Mucosa of rectum (tissue), 2 donors: ENCODE measurements at regions not wholly inside any gene's neighbourhood (a gene's known extent, or its start where the extent isn't known, plus 50 kb on each side); places are given as distances from the start of the nearest gene placed in this dataset.
"Not testable (repeated sequence)": the region's sequence is repeated elsewhere in the genome, so short reads cannot be mapped to it uniquely, and the experiment has no call there.

Source experiments
- H3K27ac ChIP-seq, 2 donors: one replicate each; pipeline ENCODE4 v1.7.0; 2013; ENCODE audit warnings: inconsistent platforms in 2 of 2, low read depth in 2 of 2, low read length in 2 of 2
- H3K27me3 ChIP-seq, 2 donors: one replicate each; pipeline ENCODE4 v1.7.0; 2013; ENCODE audit warnings: low read length in 2 of 2; ENCODE audit not compliant: control insufficient read depth in 2 of 2, insufficient read depth in 2 of 2
- H3K36me3 ChIP-seq, 2 donors: one replicate each; pipeline ENCODE4 v1.7.0; 2013; ENCODE audit warnings: low read length in 2 of 2; ENCODE audit not compliant: control insufficient read depth in 2 of 2, insufficient read depth in 2 of 2
- H3K4me1 ChIP-seq, 2 donors: one replicate each; pipeline ENCODE4 v1.7.0; 2013; ENCODE audit warnings: low read length in 2 of 2, mild to moderate bottlenecking in 1 of 2; ENCODE audit not compliant: control insufficient read depth in 2 of 2, insufficient read depth in 2 of 2
- H3K4me3 ChIP-seq, 2 donors: one replicate each; pipeline ENCODE4 v1.7.0; 2013; ENCODE audit warnings: low read length in 2 of 2
- H3K9ac ChIP-seq, 2 donors: one replicate each; pipeline ENCODE4 v1.7.0; 2013; ENCODE audit warnings: low read length in 2 of 2, low read depth in 1 of 2, mild to moderate bottlenecking in 1 of 2
- H3K9me3 ChIP-seq, 2 donors: one replicate each; pipeline ENCODE4 v1.7.0; 2013; ENCODE audit warnings: low read length in 2 of 2; ENCODE audit not compliant: control insufficient read depth in 2 of 2
- donor health status: healthy.
- donor health status: Normal muscosa, but diverticular disease.

GRCh38 chr14:53368066-53368465 lies 214.9 kb upstream of the DDHD1 start:
- H3K9me3 ChIP-seq, result no peaks in the 10 kb centered on the region
- no peaks in the 10 kb centered on the region for H3K27me3 ChIP-seq
- H3K27ac ChIP-seq, result peak overlapping the region in 1 of 2 donors; percentile 41
- no peak overlapping the region for H3K9ac ChIP-seq
- H3K4me1 ChIP-seq, result no peaks in the 10 kb centered on the region
- no peak overlapping the region for H3K4me3 ChIP-seq
- no peaks in the 10 kb centered on the region for H3K36me3 ChIP-seq

DNA sequence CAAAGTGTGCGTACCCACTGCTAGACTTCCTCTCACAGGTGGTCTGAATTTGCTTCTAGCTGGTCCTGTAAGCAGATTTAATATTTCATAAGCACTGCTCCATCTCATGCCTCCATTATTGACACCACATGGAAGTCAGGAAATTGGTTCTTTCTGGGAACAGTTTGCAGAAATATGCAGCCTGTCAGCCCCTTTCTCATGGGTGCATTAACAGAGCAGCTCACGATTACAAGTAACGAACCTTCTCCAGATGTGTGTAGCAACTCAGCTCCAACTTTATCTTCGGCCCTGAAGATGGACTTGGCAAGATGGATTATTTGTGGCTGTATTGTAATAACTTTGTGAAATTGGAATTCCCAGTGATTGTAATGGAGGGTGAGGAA lies 214.5 kb upstream of the DDHD1 start:
- Histone ChIP-seq H3K4me1 (no peaks in the 10 kb centered on the region), H3K27me3 (no peaks in the 10 kb centered on the region), H3K9me3 (no peaks in the 10 kb centered on the region), H3K4me3 (no peak overlapping the region), H3K9ac (no peak overlapping the region), H3K27ac (no peak overlapping the region), H3K36me3 (no peaks in the 10 kb centered on the region)

DNA sequence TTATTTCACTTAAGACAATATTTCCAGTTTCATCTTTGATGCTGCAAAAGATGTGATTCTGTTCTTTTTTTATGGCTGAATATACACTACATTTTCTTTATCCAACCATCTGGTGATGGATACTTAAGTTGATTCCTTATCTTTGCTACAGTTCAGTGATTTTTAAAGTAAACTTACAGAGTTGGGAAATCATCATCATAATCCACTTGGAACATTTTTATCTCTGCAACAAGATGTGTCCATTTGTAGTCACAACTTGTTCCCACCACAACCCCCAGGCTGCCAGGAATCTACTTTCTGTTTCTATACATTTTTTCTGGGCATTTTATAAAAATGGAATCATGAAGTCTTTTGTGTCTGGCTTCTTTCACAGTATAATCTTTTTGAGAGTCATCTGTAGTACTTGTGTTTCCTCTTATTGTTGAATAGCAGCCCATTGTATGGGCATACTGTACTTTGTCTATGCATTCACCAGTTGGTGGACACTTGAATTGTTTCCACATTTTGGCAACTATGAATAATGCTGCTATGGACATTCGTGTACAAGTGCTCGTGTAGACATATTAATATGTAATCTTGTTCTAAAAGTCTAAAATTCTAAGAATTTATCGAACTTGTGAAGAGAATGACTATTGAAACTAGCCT lies 212.5 kb upstream of the DDHD1 start:
- no peak overlapping the region for H3K4me3 ChIP-seq
- no peaks in the 10 kb centered on the region for H3K27me3 ChIP-seq
- no peak overlapping the region for H3K9ac ChIP-seq
- H3K9me3 ChIP-seq, result no peaks in the 10 kb centered on the region
- H3K36me3 ChIP-seq, result no peaks in the 10 kb centered on the region
- no peaks in the 10 kb centered on the region for H3K4me1 ChIP-seq
- H3K27ac ChIP-seq, result no peak overlapping the region

- H3K9ac ChIP-seq, H3K4me3 ChIP-seq, H3K27ac ChIP-seq, H3K9me3 ChIP-seq, H3K4me1 ChIP-seq, H3K27me3 ChIP-seq, H3K36me3 ChIP-seq: not testable (repeated sequence)
These were observed 209.8 kb upstream of the DDHD1 start for GRCh38 chr14:53362916-53363315.

GRCh38 chr14:53360829-53361228 lies 207.7 kb upstream of the DDHD1 start:
- no peaks in the 10 kb centered on the region for H3K36me3 ChIP-seq
- no peaks in the 10 kb centered on the region for H3K27me3 ChIP-seq
- no peak overlapping the region for H3K27ac ChIP-seq
- no peak overlapping the region for H3K4me3 ChIP-seq
- no peaks in the 10 kb centered on the region for H3K4me1 ChIP-seq
- H3K9me3 ChIP-seq, result no peaks in the 10 kb centered on the region
- no peak overlapping the region for H3K9ac ChIP-seq

GRCh38 chr14:53358166-53358565 lies 205.0 kb upstream of the DDHD1 start:
- no peak overlapping the region for H3K27ac ChIP-seq
- no peak overlapping the region for H3K9ac ChIP-seq
- no peaks in the 10 kb centered on the region for H3K27me3 ChIP-seq
- H3K9me3 ChIP-seq, result no peaks in the 10 kb centered on the region
- H3K36me3 ChIP-seq, result no peaks in the 10 kb centered on the region
- H3K4me3 ChIP-seq, result no peak overlapping the region
- no peaks in the 10 kb centered on the region for H3K4me1 ChIP-seq

- no peaks in the 10 kb centered on the region for H3K9me3 ChIP-seq
- no peak overlapping the region for H3K9ac ChIP-seq
- H3K27me3 ChIP-seq, result no peaks in the 10 kb centered on the region
- no peak overlapping the region for H3K27ac ChIP-seq
- no peaks in the 10 kb centered on the region for H3K4me1 ChIP-seq
- H3K4me3 ChIP-seq, result no peak overlapping the region
- no peaks in the 10 kb centered on the region for H3K36me3 ChIP-seq
These were observed 203.4 kb upstream of the DDHD1 start for GRCh38 chr14:53356361-53357150.

DNA sequence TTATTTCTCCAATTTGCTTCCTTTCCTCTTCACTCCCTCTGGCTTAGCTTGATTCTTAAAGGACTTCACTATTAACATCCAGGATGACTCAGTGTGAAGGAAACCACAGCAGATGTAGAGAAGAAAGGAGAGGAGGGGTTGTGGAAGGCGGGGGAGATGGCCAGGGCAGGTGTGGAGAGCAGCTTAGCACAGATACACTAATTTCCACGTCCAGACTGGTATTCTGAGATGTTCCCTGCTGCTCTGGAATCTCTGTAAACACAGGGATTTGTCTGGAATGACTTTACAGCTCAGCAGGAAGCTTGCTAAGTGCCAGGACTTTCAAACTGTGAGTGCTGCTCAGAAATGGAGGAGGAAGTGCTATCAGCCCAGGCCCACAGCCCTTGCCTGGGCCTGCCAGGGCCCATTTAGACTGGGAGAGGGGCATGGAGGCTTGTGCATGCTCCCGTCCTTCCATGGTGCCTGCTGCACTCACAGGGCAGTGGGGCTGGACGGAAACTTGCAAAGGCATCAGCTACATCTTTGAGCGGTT lies 202.5 kb upstream of the DDHD1 start:
- H3K4me3 ChIP-seq, result no peak overlapping the region
- H3K4me1 ChIP-seq, result no peaks in the 10 kb centered on the region
- H3K9ac ChIP-seq, result no peak overlapping the region
- no peak overlapping the region for H3K27ac ChIP-seq
- no peaks in the 10 kb centered on the region for H3K36me3 ChIP-seq
- H3K9me3 ChIP-seq, result no peaks in the 10 kb centered on the region
- no peaks in the 10 kb centered on the region for H3K27me3 ChIP-seq

DNA sequence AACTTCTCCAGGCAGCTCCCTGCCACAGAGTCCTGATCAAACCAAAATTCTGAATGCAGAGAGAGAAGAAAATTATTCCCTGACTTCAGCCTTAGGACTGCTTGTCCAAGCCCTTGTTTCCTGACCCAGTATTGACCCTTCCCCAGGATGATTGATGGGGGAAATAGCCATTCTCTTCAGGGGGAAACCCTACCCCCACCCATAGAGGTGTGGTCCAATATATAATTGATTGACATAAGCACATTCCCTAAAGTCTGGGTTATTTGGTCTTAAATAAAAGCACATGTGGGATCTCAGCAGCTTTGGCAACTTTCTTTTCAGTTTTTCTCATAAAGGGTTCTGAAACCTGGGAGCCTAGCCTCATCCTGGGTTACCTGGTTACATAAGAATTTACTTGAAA lies 201.2 kb upstream of the DDHD1 start:
- no peak overlapping the region for H3K27ac ChIP-seq

DNA sequence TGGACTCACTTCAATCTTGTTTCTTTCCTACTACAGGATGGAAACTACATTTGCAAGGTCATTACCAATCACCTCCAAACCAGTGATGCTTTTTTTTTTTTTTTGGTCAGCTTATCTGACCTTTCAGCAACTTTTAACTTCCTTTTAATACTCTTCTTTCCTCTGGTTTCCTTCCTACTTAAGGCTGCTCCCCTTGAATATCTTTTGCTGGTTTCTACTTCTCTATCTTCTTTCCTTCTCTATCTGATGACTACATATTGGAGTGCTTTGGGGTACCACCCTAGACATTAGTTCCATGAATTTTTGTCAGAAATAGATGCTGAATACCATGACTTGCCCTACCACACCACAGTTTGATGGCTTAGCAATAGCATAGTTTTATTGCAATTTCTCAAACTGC lies 197.7 kb upstream of the DDHD1 start:
- no peak overlapping the region for H3K27ac ChIP-seq
- H3K4me3 ChIP-seq, result no peak overlapping the region
- H3K27me3 ChIP-seq, result no peaks in the 10 kb centered on the region
- no peak overlapping the region for H3K9ac ChIP-seq
- no peaks in the 10 kb centered on the region for H3K36me3 ChIP-seq
- no peaks in the 10 kb centered on the region for H3K4me1 ChIP-seq
- H3K9me3 ChIP-seq, result no peaks in the 10 kb centered on the region

More for the DNA sequence above, 201.2 kb upstream of the DDHD1 start:
- Histone ChIP-seq H3K9ac (no peak overlapping the region), H3K27me3 (no peaks in the 10 kb centered on the region), H3K4me1 (no peaks in the 10 kb centered on the region), H3K36me3 (no peaks in the 10 kb centered on the region), H3K4me3 (no peak overlapping the region), H3K9me3 (no peaks in the 10 kb centered on the region)
